ENCODE measurements at regions not wholly inside any gene's neighbourhood (a gene's known extent, or its start where the extent isn't known, plus 50 kb on each side); places are given as distances from the start of the nearest gene placed in this dataset.

GRCh38 chr12:75677522-75677921, 166.1 kb upstream of the KRR1 start:
- no peak for ATAC-seq
- Histone ChIP-seq H3K4me2 (ENCODE audit: low read length) (no peak overlapping the region), H3K36me3 (ENCODE audit: low read depth, low read length) (no peaks in the 10 kb centered on the region), H3K27me3 (ENCODE audit: low read length) (no peaks in the 10 kb centered on the region), H4K20me1 (ENCODE audit: low read length) (no peaks in the 10 kb centered on the region), H3K27ac (ENCODE audit: low read length) (no peak overlapping the region), H3K4me1 (ENCODE audit: insufficient read depth, low read length) (no peaks in the 10 kb centered on the region), H2AFZ (ENCODE audit: low read length) (no peak overlapping the region), H3K4me3 (ENCODE audit: low read length) (no peak overlapping the region), H3F3A (ENCODE audit: low read length, unreplicated experiment) (no peaks in the 10 kb centered on the region), H3K79me2 (ENCODE audit: low read length) (no peaks in the 10 kb centered on the region), H3K9ac (ENCODE audit: low read length) (no peak overlapping the region), H3K9me3 (ENCODE audit: low read length) (no peaks in the 10 kb centered on the region), H3K9me2 (replicated peaks; ENCODE audit: low read length) (no peaks in the 10 kb centered on the region)
- intact Hi-C loops (cut with micrococcal nuclease) = no loop called here
- CTCF ChIA-PET = no interaction called here
- BruUV-seq (replicated peaks) = no TSS peak
- TF ChIP-seq EZH2phosphoT487 (IDR thresholded peaks at IDR 0.05; ENCODE audit: borderline replicate concordance, low read length) = no peak
- no peak for TF ChIP-seq CTCF (conservative IDR thresholded peaks at IDR 0.05; ENCODE audit: low read depth, low read length)
- TF ChIP-seq EZH2 (IDR thresholded peaks at IDR 0.05; ENCODE audit: low read length, unreplicated experiment) = no peak
- POLR2A ChIA-PET (ENCODE audit: unreplicated experiment) = no interaction called here
- no peak for DNase-seq

GRCh38 chr12:75674393-75674792, 163.0 kb upstream of the KRR1 start:
- Histone ChIP-seq H3K4me2 (ENCODE audit: low read length) (no peak overlapping the region), H3K9me3 (ENCODE audit: low read length) (no peaks in the 10 kb centered on the region), H4K20me1 (ENCODE audit: low read length) (no peaks in the 10 kb centered on the region), H3K9me2 (replicated peaks; ENCODE audit: low read length) (no peaks in the 10 kb centered on the region), H3K36me3 (ENCODE audit: low read depth, low read length) (no peaks in the 10 kb centered on the region), H3K9ac (ENCODE audit: low read length) (no peak overlapping the region), H3F3A (ENCODE audit: low read length, unreplicated experiment) (no peaks in the 10 kb centered on the region), H3K4me3 (ENCODE audit: low read length) (no peak overlapping the region), H3K27ac (ENCODE audit: low read length) (no peak overlapping the region), H2AFZ (ENCODE audit: low read length) (no peak overlapping the region), H3K4me1 (ENCODE audit: insufficient read depth, low read length) (no peaks in the 10 kb centered on the region), H3K27me3 (ENCODE audit: low read length) (no peaks in the 10 kb centered on the region), H3K79me2 (ENCODE audit: low read length) (no peaks in the 10 kb centered on the region)
- ChIA-PET POLR2A (ENCODE audit: unreplicated experiment) (no interaction called here), CTCF (no interaction called here)
- no TSS peak for BruUV-seq (replicated peaks)
- intact Hi-C loops (cut with micrococcal nuclease) = no loop called here
- ATAC-seq = no peak
- TF ChIP-seq CTCF (conservative IDR thresholded peaks at IDR 0.05; ENCODE audit: low read depth, low read length) (no peak), EZH2 (IDR thresholded peaks at IDR 0.05; ENCODE audit: low read length, unreplicated experiment) (no peak), EZH2phosphoT487 (IDR thresholded peaks at IDR 0.05; ENCODE audit: borderline replicate concordance, low read length) (no peak)
- DNase-seq = no peak

GRCh38 chr12:75672200-75672599, 160.8 kb upstream of the KRR1 start:
- DNase-seq = no peak
- no peak overlapping the region for H3K4me3 ChIP-seq (ENCODE audit: low read length)
- no peaks in the 10 kb centered on the region for H3K79me2 ChIP-seq (ENCODE audit: low read length)
- H2AFZ ChIP-seq (ENCODE audit: low read length) = no peak overlapping the region
- no peak for ATAC-seq
- H3K4me1 ChIP-seq (ENCODE audit: insufficient read depth, low read length) = no peaks in the 10 kb centered on the region
- intact Hi-C loops (cut with micrococcal nuclease) = no loop called here
- CTCF ChIA-PET = no interaction called here
- no peaks in the 10 kb centered on the region for H3F3A ChIP-seq (ENCODE audit: low read length, unreplicated experiment)
- no peaks in the 10 kb centered on the region for H3K9me2 ChIP-seq (replicated peaks; ENCODE audit: low read length)
- POLR2A ChIA-PET (ENCODE audit: unreplicated experiment) = no interaction called here
- H3K27ac ChIP-seq (ENCODE audit: low read length) = no peak overlapping the region
- BruUV-seq (replicated peaks) = no TSS peak
- no peak for TF ChIP-seq EZH2 (IDR thresholded peaks at IDR 0.05; ENCODE audit: low read length, unreplicated experiment)
- TF ChIP-seq CTCF (conservative IDR thresholded peaks at IDR 0.05; ENCODE audit: low read depth, low read length) = no peak
- no peak for TF ChIP-seq EZH2phosphoT487 (IDR thresholded peaks at IDR 0.05; ENCODE audit: borderline replicate concordance, low read length)
- H3K4me2 ChIP-seq (ENCODE audit: low read length) = no peak overlapping the region
- H3K9ac ChIP-seq (ENCODE audit: low read length) = no peak overlapping the region
- no peaks in the 10 kb centered on the region for H3K27me3 ChIP-seq (ENCODE audit: low read length)
- no peaks in the 10 kb centered on the region for H4K20me1 ChIP-seq (ENCODE audit: low read length)
- H3K36me3 ChIP-seq (ENCODE audit: low read depth, low read length) = no peaks in the 10 kb centered on the region
- H3K9me3 ChIP-seq (ENCODE audit: low read length) = no peaks in the 10 kb centered on the region

Data from PC-3 (cell line).